Mucosa of descending colon (tissue), 3 donors: ENCODE measurements at regions not wholly inside any gene's neighbourhood (a gene's known extent, or its start where the extent isn't known, plus 50 kb on each side); places are given as distances from the start of the nearest gene placed in this dataset.
"Not testable (repeated sequence)": the region's sequence is repeated elsewhere in the genome, so short reads cannot be mapped to it uniquely, and the experiment has no call there.

ENCODE experiments used
- ATAC-seq: fragments of 200-7000 bp; cut with Tn5 transposase; one replicate; pipeline ENCODE4 v1.9.1; 2020; ENCODE audit warnings: mild to moderate bottlenecking, moderate library complexity
- DNase-seq, 3 donors: peaks; one replicate each; pipeline ENCODE4 v3.0.0-alpha.2; 2020
- H3K36me3 ChIP-seq: fragments of 200-600 bp; one replicate; pipeline ENCODE4 v1.8.0; 2021; ENCODE audit warnings: low read depth, mild to moderate bottlenecking
- H3K4me1 ChIP-seq: fragments of 200-600 bp; one replicate; pipeline ENCODE4 v1.8.0; 2021; ENCODE audit warnings: low read depth, mild to moderate bottlenecking
- H3K4me3 ChIP-seq: fragments of 200-600 bp; one replicate; pipeline ENCODE4 v1.8.0; 2021; ENCODE audit warnings: mild to moderate bottlenecking
- H3K9me3 ChIP-seq: fragments of 200-600 bp; one replicate; pipeline ENCODE4 v1.8.0; 2021; ENCODE audit warnings: mild to moderate bottlenecking
- CTCF ChIP-seq: fragments of 200-600 bp; IDR thresholded peaks from one replicate; pipeline ENCODE4 v1.8.0; 2022; ENCODE audit warnings: antibody characterized with exemption, mild to moderate bottlenecking
- intact Hi-C, 2 donors: fragments of 100-400 bp; cut with DNase I in 1 of 2; cut with micrococcal nuclease in 1 of 2; formaldehyde crosslinking; loops; one replicate each; pipeline versions ENCODE4 v1.11.0 to v1.11.1; 2022; cut with DNase I, micrococcal nuclease
- donor health status: DM: no; HTN: no; CAD: no; lungs with moderate emphysema.
- donor health status: DM: no; HTN: no; CAD: no.
- donor health status: DM: no; HTN: yes; CAD: no.

- Histone ChIP-seq H3K4me3 (no peak overlapping the region), H3K4me1 (no peaks in the 10 kb centered on the region), H3K36me3 (no peaks in the 10 kb centered on the region), H3K9me3 (no peaks in the 10 kb centered on the region)
- intact Hi-C loops, result no loop called here
- ATAC-seq, result no peak
- no peak for DNase-seq
- no peak for TF ChIP-seq CTCF
Measured at GRCh38 chr6:50549475-50549874, 163.9 kb upstream of the TFAP2D start.

- no peak overlapping the region for H3K4me3 ChIP-seq
- no peaks in the 10 kb centered on the region for H3K36me3 ChIP-seq
- no peak for TF ChIP-seq CTCF
- no peak for ATAC-seq
- intact Hi-C loops, result no loop called here
- H3K4me1 ChIP-seq, result no peaks in the 10 kb centered on the region
- no peak for DNase-seq
- no peaks in the 10 kb centered on the region for H3K9me3 ChIP-seq
Measured at GRCh38 chr6:50555982-50556381, 157.3 kb upstream of the TFAP2D start.

GRCh38 chr6:50565004-50565403, 148.3 kb upstream of the TFAP2D start:
- Histone ChIP-seq H3K4me1 (no peaks in the 10 kb centered on the region), H3K9me3 (no peaks in the 10 kb centered on the region), H3K36me3 (no peaks in the 10 kb centered on the region), H3K4me3 (no peak overlapping the region)
- intact Hi-C loops, result no loop called here
- no peak for TF ChIP-seq CTCF
- ATAC-seq (no peak), DNase-seq (no peak)

- intact Hi-C loops, result not testable (repeated sequence)
Measured at GRCh38 chr6:50571230-50571629, 142.1 kb upstream of the TFAP2D start.

GRCh38 chr6:50585441-50586330, 127.6 kb upstream of the TFAP2D start:
- ATAC-seq (no peak), DNase-seq (no peak)
- intact Hi-C loops, result no loop called here
- no peak overlapping the region for H3K4me3 ChIP-seq
- H3K36me3 ChIP-seq, result no peaks in the 10 kb centered on the region
- no peaks in the 10 kb centered on the region for H3K9me3 ChIP-seq
- TF ChIP-seq CTCF, result no peak
- no peaks in the 10 kb centered on the region for H3K4me1 ChIP-seq

More at GRCh38 chr6:50571230-50571629, 142.1 kb upstream of the TFAP2D start:
- not testable (repeated sequence) for H3K36me3 ChIP-seq, H3K4me1 ChIP-seq, H3K9me3 ChIP-seq, DNase-seq, H3K4me3 ChIP-seq, ATAC-seq

- H3K36me3 ChIP-seq, result no peaks in the 10 kb centered on the region
- intact Hi-C loops, result no loop called here
- H3K4me1 ChIP-seq, result no peaks in the 10 kb centered on the region
- no peak overlapping the region for H3K4me3 ChIP-seq
- ATAC-seq (no peak), DNase-seq (no peak)
- H3K9me3 ChIP-seq, result no peaks in the 10 kb centered on the region
- TF ChIP-seq CTCF, result no peak
Measured at GRCh38 chr6:50586331-50586675, 127.0 kb upstream of the TFAP2D start.
